ENCODE measurements at regions not wholly inside any gene's neighbourhood (a gene's known extent, or its start where the extent isn't known, plus 50 kb on each side); places are given as distances from the start of the nearest gene placed in this dataset.
"Not testable (repeated sequence)": the region's sequence is repeated elsewhere in the genome, so short reads cannot be mapped to it uniquely, and the experiment has no call there.

DNA sequence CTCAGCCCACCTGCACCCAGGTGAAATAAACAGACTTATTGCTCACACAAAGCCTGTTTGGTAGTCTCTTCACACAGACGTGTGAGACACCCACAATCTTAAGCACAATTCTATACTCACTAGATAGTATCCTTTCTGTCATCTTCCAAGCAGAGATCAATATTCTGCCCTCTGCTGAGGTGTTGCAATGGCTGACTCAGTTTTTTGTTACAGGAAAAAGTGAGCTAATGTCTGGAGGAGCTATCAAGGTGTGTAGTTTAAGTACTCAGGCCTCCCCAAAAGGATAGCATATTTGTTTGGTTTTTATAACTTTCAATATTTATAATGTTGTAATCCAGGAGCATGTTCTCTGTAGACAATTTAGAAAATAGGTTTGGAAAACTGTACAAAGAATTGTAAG lies 775.2 kb upstream of the POU3F4 start:
- Histone ChIP-seq H3K9me3 (ENCODE audit: control insufficient read depth, low read depth, low read length) (no peaks in the 10 kb centered on the region), H3K9me1 (ENCODE audit: control insufficient read depth, extremely low read depth, insufficient read depth, low read length) (no peaks in the 10 kb centered on the region), H3K4me2 (ENCODE audit: control insufficient read depth, extremely low read depth, insufficient read depth, low read depth, low read length) (no peak overlapping the region), H3K27ac (ENCODE audit: control insufficient read depth, insufficient read depth, low read length) (no peak overlapping the region), H4K20me1 (ENCODE audit: control insufficient read depth, extremely low read depth, insufficient read depth, low read length) (no peaks in the 10 kb centered on the region), H3K9ac (ENCODE audit: control insufficient read depth, extremely low read depth, insufficient read depth, low read length) (no peak overlapping the region), H3K36me3 (ENCODE audit: control insufficient read depth in 2 of 2, extremely low read depth in 1 of 2, insufficient read depth in 2 of 2, low read length in 2 of 2) (no peaks in the 10 kb centered on the region), H2AFZ (ENCODE audit: control insufficient read depth, low read length) (no peak overlapping the region), H3K4me3 (ENCODE audit: control insufficient read depth in 2 of 3, extremely low read depth in 1 of 3, insufficient read depth in 2 of 3, low read depth in 1 of 3, low read length in 3 of 3) (no peak overlapping the region), H3K4me1 (ENCODE audit: control insufficient read depth, extremely low read depth, insufficient read depth, low read length) (no peaks in the 10 kb centered on the region), H3K79me2 (ENCODE audit: control insufficient read depth, insufficient read depth, low read length) (no peaks in the 10 kb centered on the region), H3K27me3 (ENCODE audit: control insufficient read depth, extremely low read depth, insufficient read depth, low read length) (no peaks in the 10 kb centered on the region)
- FAIRE-seq (no peak), DNase-seq (ENCODE audit: low read depth, low spot score) (no peak)
- TF ChIP-seq CTCF (optimal IDR thresholded peaks at IDR 0.05 in 1 of 3, IDR thresholded peaks at IDR 0.05 in 1 of 3, conservative IDR thresholded peaks at IDR 0.05 in 1 of 3; ENCODE audit: extremely low read depth in 1 of 3, insufficient read depth in 2 of 3, low read length in 3 of 3) (no peak), EZH2 (IDR thresholded peaks at IDR 0.05; ENCODE audit: low read length) (no peak)
- dilution Hi-C loops (cut with MboI; ENCODE audit: extremely low pct_ligation_motif_present, low sequenced_read_pairs): no loop called here

DNA sequence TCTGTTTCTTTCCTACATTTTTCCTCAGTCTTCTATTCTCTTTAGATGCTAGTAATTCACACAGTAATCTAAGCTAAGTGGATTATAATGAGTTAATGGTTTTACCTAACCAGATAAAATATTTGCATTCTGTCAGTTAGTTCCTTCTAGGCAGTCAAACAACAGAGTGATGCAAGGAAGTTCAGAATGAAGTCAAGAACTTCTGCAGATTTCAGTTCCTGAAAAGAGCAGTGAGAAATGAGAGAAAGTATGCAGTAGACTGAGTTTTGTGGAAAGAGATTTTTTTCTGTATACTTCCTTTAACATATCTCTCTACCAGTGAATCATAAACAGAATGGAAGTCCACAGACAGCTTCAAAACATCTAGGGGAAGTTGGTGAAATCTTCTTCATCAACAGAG lies 774.0 kb upstream of the POU3F4 start:
- Histone ChIP-seq H3K9me3 (ENCODE audit: control insufficient read depth, low read depth, low read length) (no peaks in the 10 kb centered on the region), H3K27me3 (ENCODE audit: control insufficient read depth, extremely low read depth, insufficient read depth, low read length) (no peaks in the 10 kb centered on the region), H3K27ac (ENCODE audit: control insufficient read depth, insufficient read depth, low read length) (no peak overlapping the region), H3K4me1 (ENCODE audit: control insufficient read depth, extremely low read depth, insufficient read depth, low read length) (no peaks in the 10 kb centered on the region), H3K9ac (ENCODE audit: control insufficient read depth, extremely low read depth, insufficient read depth, low read length) (no peak overlapping the region), H3K79me2 (ENCODE audit: control insufficient read depth, insufficient read depth, low read length) (no peaks in the 10 kb centered on the region), H3K4me2 (ENCODE audit: control insufficient read depth, extremely low read depth, insufficient read depth, low read depth, low read length) (no peak overlapping the region), H4K20me1 (ENCODE audit: control insufficient read depth, extremely low read depth, insufficient read depth, low read length) (no peaks in the 10 kb centered on the region), H2AFZ (ENCODE audit: control insufficient read depth, low read length) (no peak overlapping the region), H3K9me1 (ENCODE audit: control insufficient read depth, extremely low read depth, insufficient read depth, low read length) (no peaks in the 10 kb centered on the region), H3K4me3 (ENCODE audit: control insufficient read depth in 2 of 3, extremely low read depth in 1 of 3, insufficient read depth in 2 of 3, low read depth in 1 of 3, low read length in 3 of 3) (no peak overlapping the region), H3K36me3 (ENCODE audit: control insufficient read depth in 2 of 2, extremely low read depth in 1 of 2, insufficient read depth in 2 of 2, low read length in 2 of 2) (no peaks in the 10 kb centered on the region)
- dilution Hi-C loops (cut with MboI; ENCODE audit: extremely low pct_ligation_motif_present, low sequenced_read_pairs): no loop called here
- DNase-seq (ENCODE audit: low read depth, low spot score) (no peak), FAIRE-seq (no peak)
- no peak for TF ChIP-seq CTCF (optimal IDR thresholded peaks at IDR 0.05 in 1 of 3, IDR thresholded peaks at IDR 0.05 in 1 of 3, conservative IDR thresholded peaks at IDR 0.05 in 1 of 3; ENCODE audit: extremely low read depth in 1 of 3, insufficient read depth in 2 of 3, low read length in 3 of 3)
- TF ChIP-seq EZH2 (IDR thresholded peaks at IDR 0.05; ENCODE audit: low read length): no peak

DNA sequence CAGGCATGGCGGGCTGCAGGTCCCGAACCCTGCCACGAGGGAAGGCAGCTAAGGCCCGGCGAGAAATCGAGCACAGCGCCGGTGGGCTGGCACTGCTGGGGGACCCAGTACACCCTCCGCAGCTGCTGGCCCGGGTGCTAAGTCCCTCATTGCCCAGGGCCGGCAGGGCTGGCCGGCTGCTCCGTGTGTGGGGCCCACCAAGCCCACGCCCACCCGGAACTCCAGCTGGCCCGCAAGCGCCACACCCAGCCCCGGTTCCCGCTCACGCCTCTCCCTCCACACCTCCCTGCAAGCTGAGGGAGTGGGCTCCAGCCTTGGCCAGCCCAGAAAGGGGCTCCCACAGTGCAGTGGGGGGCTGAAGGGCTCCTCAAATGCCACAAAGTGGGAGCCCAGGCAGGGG lies 769.8 kb upstream of the POU3F4 start:
- H3K9me1 ChIP-seq (ENCODE audit: control insufficient read depth, extremely low read depth, insufficient read depth, low read length); H3K79me2 ChIP-seq (ENCODE audit: control insufficient read depth, insufficient read depth, low read length); H3K27ac ChIP-seq (ENCODE audit: control insufficient read depth, insufficient read depth, low read length); H3K4me3 ChIP-seq (ENCODE audit: control insufficient read depth in 2 of 3, extremely low read depth in 1 of 3, insufficient read depth in 2 of 3, low read depth in 1 of 3, low read length in 3 of 3); H3K27me3 ChIP-seq (ENCODE audit: control insufficient read depth, extremely low read depth, insufficient read depth, low read length); dilution Hi-C loops (cut with MboI; ENCODE audit: extremely low pct_ligation_motif_present, low sequenced_read_pairs); H3K36me3 ChIP-seq (ENCODE audit: control insufficient read depth in 2 of 2, extremely low read depth in 1 of 2, insufficient read depth in 2 of 2, low read length in 2 of 2); H3K4me2 ChIP-seq (ENCODE audit: control insufficient read depth, extremely low read depth, insufficient read depth, low read depth, low read length); H3K9ac ChIP-seq (ENCODE audit: control insufficient read depth, extremely low read depth, insufficient read depth, low read length); H3K9me3 ChIP-seq (ENCODE audit: control insufficient read depth, low read depth, low read length); H3K4me1 ChIP-seq (ENCODE audit: control insufficient read depth, extremely low read depth, insufficient read depth, low read length); DNase-seq (ENCODE audit: low read depth, low spot score); H2AFZ ChIP-seq (ENCODE audit: control insufficient read depth, low read length); FAIRE-seq; H4K20me1 ChIP-seq (ENCODE audit: control insufficient read depth, extremely low read depth, insufficient read depth, low read length): not testable (repeated sequence)
